Left lung (tissue), 4 donors: ENCODE measurements at regions not wholly inside any gene's neighbourhood (a gene's known extent, or its start where the extent isn't known, plus 50 kb on each side); places are given as distances from the start of the nearest gene placed in this dataset.

Experiments
- ATAC-seq: fragments of 200-7000 bp; cut with Tn5 transposase; one replicate; pipeline ENCODE4 v1.9.1; 2020; ENCODE audit warnings: moderate library complexity
- DNase-seq, 4 donors: peaks; one replicate each; pipeline ENCODE4 v3.0.0-alpha.2; 2013 to 2020
- H3K27ac ChIP-seq, 2 donors: fragments of 200-600 bp; sonication (generic) in 1 of 2; one replicate each; pipeline versions ENCODE4 v1.5.0 to v1.8.0; 2020 to 2021
- H3K27me3 ChIP-seq, 2 donors: fragments of 200-600 bp; sonication (generic) in 1 of 2; one replicate each; pipeline versions ENCODE4 v1.5.0 to v1.8.0; 2020 to 2021
- H3K36me3 ChIP-seq, 2 donors: fragments of 200-600 bp; sonication (generic) in 1 of 2; one replicate each; pipeline versions ENCODE4 v1.5.0 to v1.8.0; 2020 to 2021
- H3K4me1 ChIP-seq, 2 donors: fragments of 200-600 bp; one replicate each; pipeline ENCODE4 v1.8.0; 2021
- H3K4me3 ChIP-seq, 2 donors: fragments of 200-600 bp; sonication (generic) in 1 of 2; one replicate each; pipeline versions ENCODE4 v1.5.0 to v1.8.0; 2020 to 2021; ENCODE audit warnings: mild to moderate bottlenecking in 1 of 2
- H3K9me3 ChIP-seq, 2 donors: fragments of 200-600 bp; sonication (generic) in 1 of 2; one replicate each; pipeline versions ENCODE4 v1.5.0 to v1.8.0; 2020 to 2021
- intact Hi-C, 2 donors: fragments of 100-400 bp; cut with DNase I; formaldehyde crosslinking; loops; one replicate each; pipeline versions ENCODE4 v1.11.2 to v1.14.2; 2022
- TF ChIP-seq, protein P1 (sequence below), 2 donors: fragments of 200-600 bp; sonication (generic) in 1 of 2; IDR thresholded peaks; one replicate each; pipeline versions ENCODE4 v1.5.0 to v1.8.0; 2021; ENCODE audit warnings: antibody characterized with exemption in 2 of 2
- donor health status: DM: no; HTN: yes; CAD: no.
- donor health status: DM: no; HTN: no; CAD: no.

DNA sequence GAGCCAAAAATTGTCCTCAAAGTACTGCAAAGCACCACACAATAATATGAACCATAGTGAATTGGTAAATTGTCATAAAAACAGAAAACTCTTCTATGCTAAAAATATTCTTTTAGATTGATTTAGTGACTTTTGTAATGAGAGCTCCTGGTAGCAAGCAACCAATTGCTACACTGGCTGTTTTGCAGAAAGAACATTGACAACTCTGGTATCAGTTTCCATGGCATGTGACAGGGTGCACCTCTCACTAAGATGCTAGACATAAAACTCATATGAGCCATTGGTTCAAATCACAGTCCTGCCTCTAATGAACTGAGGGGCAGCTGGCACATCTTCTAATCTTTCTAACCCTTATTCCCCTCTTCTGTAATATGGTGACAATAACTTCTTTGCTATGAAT, 212.2 kb downstream of the HS3ST1 start:
- no peaks in the 10 kb centered on the region for H3K36me3 ChIP-seq
- peaks cover 0 to 3% of the 10 kb centered on the region in 2 donors for H3K9me3 ChIP-seq
- no peak for ATAC-seq
- intact Hi-C loops = no loop called here
- H3K27me3 ChIP-seq = no peaks in the 10 kb centered on the region
- H3K4me1 ChIP-seq = no peaks in the 10 kb centered on the region
- H3K4me3 ChIP-seq = no peak overlapping the region
- DNase-seq = no peak
- TF ChIP-seq, protein P1, sequence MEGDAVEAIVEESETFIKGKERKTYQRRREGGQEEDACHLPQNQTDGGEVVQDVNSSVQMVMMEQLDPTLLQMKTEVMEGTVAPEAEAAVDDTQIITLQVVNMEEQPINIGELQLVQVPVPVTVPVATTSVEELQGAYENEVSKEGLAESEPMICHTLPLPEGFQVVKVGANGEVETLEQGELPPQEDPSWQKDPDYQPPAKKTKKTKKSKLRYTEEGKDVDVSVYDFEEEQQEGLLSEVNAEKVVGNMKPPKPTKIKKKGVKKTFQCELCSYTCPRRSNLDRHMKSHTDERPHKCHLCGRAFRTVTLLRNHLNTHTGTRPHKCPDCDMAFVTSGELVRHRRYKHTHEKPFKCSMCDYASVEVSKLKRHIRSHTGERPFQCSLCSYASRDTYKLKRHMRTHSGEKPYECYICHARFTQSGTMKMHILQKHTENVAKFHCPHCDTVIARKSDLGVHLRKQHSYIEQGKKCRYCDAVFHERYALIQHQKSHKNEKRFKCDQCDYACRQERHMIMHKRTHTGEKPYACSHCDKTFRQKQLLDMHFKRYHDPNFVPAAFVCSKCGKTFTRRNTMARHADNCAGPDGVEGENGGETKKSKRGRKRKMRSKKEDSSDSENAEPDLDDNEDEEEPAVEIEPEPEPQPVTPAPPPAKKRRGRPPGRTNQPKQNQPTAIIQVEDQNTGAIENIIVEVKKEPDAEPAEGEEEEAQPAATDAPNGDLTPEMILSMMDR (IDR thresholded peaks at IDR 0.05) = no peak
- H3K27ac ChIP-seq = no peak overlapping the region

DNA sequence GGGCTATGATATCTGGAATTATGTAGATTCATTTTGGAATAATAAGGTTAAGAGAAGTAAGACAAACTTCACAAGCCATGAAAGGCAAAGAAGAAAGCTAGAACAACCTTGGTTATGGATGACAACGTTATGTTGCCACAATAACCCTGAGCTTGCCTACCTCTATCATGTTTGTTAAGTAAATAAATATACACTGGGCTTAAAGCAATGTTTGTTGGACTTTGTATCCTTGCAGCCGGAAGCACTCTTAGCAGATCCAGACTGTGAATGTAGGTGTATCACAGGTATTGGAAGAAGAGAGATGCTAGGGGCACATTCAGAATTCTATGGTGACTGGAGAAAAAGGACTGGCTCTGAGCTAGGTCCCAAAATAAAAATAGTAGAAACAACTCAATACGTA, 214.4 kb downstream of the HS3ST1 start:
- ATAC-seq = no peak
- H3K4me1 ChIP-seq = no peaks in the 10 kb centered on the region
- H3K36me3 ChIP-seq = no peaks in the 10 kb centered on the region
- no peak overlapping the region for H3K27ac ChIP-seq
- intact Hi-C loops = no loop called here
- H3K27me3 ChIP-seq = no peaks in the 10 kb centered on the region
- TF ChIP-seq, protein P1 (IDR thresholded peaks at IDR 0.05) = no peak
- no peak for DNase-seq
- peaks cover 0 to 3% of the 10 kb centered on the region in 2 donors for H3K9me3 ChIP-seq
- H3K4me3 ChIP-seq = no peak overlapping the region

DNA sequence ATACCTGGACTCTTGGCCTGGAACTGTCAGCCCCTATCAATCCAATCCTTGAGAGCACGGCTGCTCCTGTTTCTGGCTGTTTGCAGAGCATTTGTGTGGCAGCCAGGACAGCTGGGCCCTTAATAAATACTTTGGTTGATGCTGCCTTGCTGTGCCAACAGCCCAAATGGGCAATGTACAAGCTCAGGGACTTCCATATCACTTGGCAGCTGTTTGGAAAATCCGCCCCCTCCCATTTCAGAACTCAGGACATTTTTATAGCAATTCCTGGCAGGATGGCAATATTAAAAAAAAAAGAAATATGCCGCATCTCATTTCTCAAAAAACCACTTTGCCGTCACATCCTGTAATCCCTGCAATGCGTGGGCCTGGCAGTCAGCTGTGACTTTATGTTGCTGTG, 218.9 kb downstream of the HS3ST1 start:
- DNase-seq (no peak), ATAC-seq (no peak)
- Histone ChIP-seq H3K4me1 (no peaks in the 10 kb centered on the region), H3K36me3 (no peaks in the 10 kb centered on the region), H3K4me3 (no peak overlapping the region), H3K27ac (no peak overlapping the region), H3K27me3 (no peaks in the 10 kb centered on the region), H3K9me3 (peaks cover 0 to 21% of the 10 kb centered on the region in 2 donors)
- intact Hi-C loops = no loop called here
- TF ChIP-seq, protein P1 (IDR thresholded peaks at IDR 0.05) = no peak

DNA sequence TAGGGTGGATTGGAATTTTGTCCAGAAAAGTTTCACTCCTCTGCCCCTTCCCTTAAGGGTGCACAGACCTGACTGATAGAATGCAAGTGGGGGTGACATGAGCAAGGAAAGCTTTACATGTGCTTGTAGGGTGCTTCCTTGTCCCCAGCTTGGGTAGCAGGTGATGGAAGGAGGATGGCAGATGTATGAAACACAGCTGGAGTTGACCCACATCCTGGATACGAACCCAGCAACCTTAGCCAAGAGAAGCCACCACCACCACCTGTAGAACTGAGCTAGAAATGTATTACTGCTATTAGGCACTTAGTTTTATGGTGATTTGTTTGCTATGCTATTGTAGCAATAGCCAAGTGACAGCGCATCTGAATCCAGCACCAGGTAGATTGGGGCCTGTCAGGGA, 227.4 kb downstream of the HS3ST1 start:
- Histone ChIP-seq H3K27ac (no peak overlapping the region), H3K36me3 (no peaks in the 10 kb centered on the region), H3K4me3 (no peak overlapping the region), H3K4me1 (no peaks in the 10 kb centered on the region), H3K27me3 (no peaks in the 10 kb centered on the region), H3K9me3 (peaks cover 0 to under 1% of the 10 kb centered on the region in 2 donors)
- no peak for DNase-seq
- intact Hi-C loops = no loop called here
- TF ChIP-seq, protein P1 (IDR thresholded peaks at IDR 0.05) = no peak
- no peak for ATAC-seq

DNA sequence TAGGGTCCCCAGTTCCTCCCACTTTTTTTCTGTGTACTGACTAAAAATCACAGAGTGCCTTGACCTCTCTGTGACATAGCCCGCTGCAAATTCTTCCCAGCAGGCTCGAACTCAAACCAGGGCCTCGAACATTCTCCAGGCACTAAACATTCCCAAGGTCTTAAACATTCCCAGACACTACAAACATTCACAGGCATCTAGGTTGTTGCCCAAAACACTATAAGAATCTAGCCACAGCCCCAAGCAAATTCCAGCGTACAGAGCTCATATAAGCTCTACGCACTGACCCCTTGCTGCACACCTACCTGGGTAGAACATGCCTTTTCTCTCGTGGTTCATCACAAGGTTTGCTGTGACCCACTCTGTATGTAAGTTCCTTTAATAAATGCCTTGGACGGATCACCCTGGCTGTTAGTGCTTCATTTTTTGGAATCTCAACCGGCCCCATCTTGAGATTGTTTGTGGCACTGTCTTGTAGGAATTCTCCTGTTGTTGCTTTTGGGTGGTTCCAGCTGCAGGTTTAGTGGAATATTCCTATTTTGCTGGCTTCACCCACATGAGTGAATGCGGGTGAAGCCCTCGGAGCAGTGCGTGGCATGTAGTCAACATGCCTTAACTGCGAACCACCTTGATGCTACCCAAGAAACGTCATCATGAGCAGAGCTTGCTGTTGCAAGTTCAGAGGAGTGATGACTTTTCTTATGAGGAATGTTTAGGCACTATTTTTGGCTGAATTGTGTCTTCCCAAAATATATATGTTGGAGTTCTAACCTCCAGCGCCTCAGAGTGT, 230.0 kb downstream of the HS3ST1 start:
- Histone ChIP-seq H3K27me3 (no peaks in the 10 kb centered on the region), H3K4me3 (no peak overlapping the region), H3K27ac (no peak overlapping the region), H3K9me3 (no peaks in the 10 kb centered on the region), H3K4me1 (no peaks in the 10 kb centered on the region), H3K36me3 (no peaks in the 10 kb centered on the region)
- DNase-seq (no peak), ATAC-seq (no peak)
- TF ChIP-seq, protein P1 (IDR thresholded peaks at IDR 0.05) = no peak
- intact Hi-C loops = no loop called here
